Vagina (tissue), 2 donors: ENCODE measurements at regions not wholly inside any gene's neighbourhood (a gene's known extent, or its start where the extent isn't known, plus 50 kb on each side); places are given as distances from the start of the nearest gene placed in this dataset.

Experiments
- DNase-seq, 2 donors: peaks; one replicate each; pipeline ENCODE4 v3.0.0-alpha.2; 2017; ENCODE audit errors: extremely low spot score in 2 of 2
- H3K27ac ChIP-seq: fragments of 200-600 bp; sonication (generic); one replicate; pipeline ENCODE4 v1.5.1; 2019
- H3K27me3 ChIP-seq: fragments of 200-600 bp; sonication (generic); one replicate; pipeline ENCODE4 v1.5.1; 2019
- H3K36me3 ChIP-seq, 2 donors: fragments of 200-600 bp; sonication (generic); one replicate each; pipeline ENCODE4 v1.5.1; 2017 to 2019
- H3K4me1 ChIP-seq: fragments of 200-600 bp; sonication (generic); one replicate; pipeline ENCODE4 v1.5.1; 2019
- H3K4me3 ChIP-seq, 2 donors: fragments of 200-600 bp; sonication (generic); 1 replicate in 1 of 2; 2 replicates in 1 of 2; pipeline ENCODE4 v1.5.1; 2016 to 2019
- H3K9me3 ChIP-seq: fragments of 200-600 bp; sonication (generic); one replicate; pipeline ENCODE4 v1.5.1; 2019
- POLR2A ChIP-seq, 2 donors: fragments of 450-650 bp; IDR thresholded peaks; one replicate each; pipeline ENCODE4 v1.6.1; 2017; ENCODE audit warnings: antibody characterized with exemption in 2 of 2, mild to moderate bottlenecking in 2 of 2, moderate library complexity in 2 of 2
- POLR2AphosphoS5 ChIP-seq, 2 donors: sonication (generic); formaldehyde crosslinking; IDR thresholded peaks; one replicate each; pipeline ENCODE4 v1.9.0; 2017; ENCODE audit warnings: antibody characterized with exemption in 2 of 2, mild to moderate bottlenecking in 2 of 2, low read depth in 1 of 2; ENCODE audit not compliant: insufficient read depth in 1 of 2
- intact Hi-C: fragments of 100-400 bp; cut with DNase I; formaldehyde crosslinking; loops from one replicate; pipeline ENCODE4 v1.15.1; 2023
- TF ChIP-seq, protein P1 (sequence below), 3 experiments: fragments of 450-650 bp in 2 of 3; fragments of 200-600 bp in 1 of 3; sonication (generic) in 1 of 3; IDR thresholded peaks; one replicate each; pipeline ENCODE4 v1.5.1; 2017 to 2019; ENCODE audit warnings: antibody characterized with exemption in 3 of 3, mild to moderate bottlenecking in 2 of 3, moderate library complexity in 2 of 3

- no peak for DNase-seq
- H3K27me3 ChIP-seq = no peaks in the 10 kb centered on the region
- intact Hi-C loops = no loop called here
- no peaks in the 10 kb centered on the region for H3K9me3 ChIP-seq
- H3K4me1 ChIP-seq = no peaks in the 10 kb centered on the region
- TF ChIP-seq POLR2AphosphoS5 (IDR thresholded peaks at IDR 0.05; ENCODE audit: insufficient read depth in 1 of 2, low read depth in 1 of 2) (no peak), POLR2A (IDR thresholded peaks at IDR 0.05) (no peak)
- TF ChIP-seq, protein P1, sequence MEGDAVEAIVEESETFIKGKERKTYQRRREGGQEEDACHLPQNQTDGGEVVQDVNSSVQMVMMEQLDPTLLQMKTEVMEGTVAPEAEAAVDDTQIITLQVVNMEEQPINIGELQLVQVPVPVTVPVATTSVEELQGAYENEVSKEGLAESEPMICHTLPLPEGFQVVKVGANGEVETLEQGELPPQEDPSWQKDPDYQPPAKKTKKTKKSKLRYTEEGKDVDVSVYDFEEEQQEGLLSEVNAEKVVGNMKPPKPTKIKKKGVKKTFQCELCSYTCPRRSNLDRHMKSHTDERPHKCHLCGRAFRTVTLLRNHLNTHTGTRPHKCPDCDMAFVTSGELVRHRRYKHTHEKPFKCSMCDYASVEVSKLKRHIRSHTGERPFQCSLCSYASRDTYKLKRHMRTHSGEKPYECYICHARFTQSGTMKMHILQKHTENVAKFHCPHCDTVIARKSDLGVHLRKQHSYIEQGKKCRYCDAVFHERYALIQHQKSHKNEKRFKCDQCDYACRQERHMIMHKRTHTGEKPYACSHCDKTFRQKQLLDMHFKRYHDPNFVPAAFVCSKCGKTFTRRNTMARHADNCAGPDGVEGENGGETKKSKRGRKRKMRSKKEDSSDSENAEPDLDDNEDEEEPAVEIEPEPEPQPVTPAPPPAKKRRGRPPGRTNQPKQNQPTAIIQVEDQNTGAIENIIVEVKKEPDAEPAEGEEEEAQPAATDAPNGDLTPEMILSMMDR (IDR thresholded peaks at IDR 0.05) = no peak
- H3K27ac ChIP-seq = no peak overlapping the region
- H3K4me3 ChIP-seq = no peak overlapping the region
- no peaks in the 10 kb centered on the region for H3K36me3 ChIP-seq
Observed at GRCh38 chr7:155919391-155920067, 107.3 kb upstream of the SHH start.

DNA sequence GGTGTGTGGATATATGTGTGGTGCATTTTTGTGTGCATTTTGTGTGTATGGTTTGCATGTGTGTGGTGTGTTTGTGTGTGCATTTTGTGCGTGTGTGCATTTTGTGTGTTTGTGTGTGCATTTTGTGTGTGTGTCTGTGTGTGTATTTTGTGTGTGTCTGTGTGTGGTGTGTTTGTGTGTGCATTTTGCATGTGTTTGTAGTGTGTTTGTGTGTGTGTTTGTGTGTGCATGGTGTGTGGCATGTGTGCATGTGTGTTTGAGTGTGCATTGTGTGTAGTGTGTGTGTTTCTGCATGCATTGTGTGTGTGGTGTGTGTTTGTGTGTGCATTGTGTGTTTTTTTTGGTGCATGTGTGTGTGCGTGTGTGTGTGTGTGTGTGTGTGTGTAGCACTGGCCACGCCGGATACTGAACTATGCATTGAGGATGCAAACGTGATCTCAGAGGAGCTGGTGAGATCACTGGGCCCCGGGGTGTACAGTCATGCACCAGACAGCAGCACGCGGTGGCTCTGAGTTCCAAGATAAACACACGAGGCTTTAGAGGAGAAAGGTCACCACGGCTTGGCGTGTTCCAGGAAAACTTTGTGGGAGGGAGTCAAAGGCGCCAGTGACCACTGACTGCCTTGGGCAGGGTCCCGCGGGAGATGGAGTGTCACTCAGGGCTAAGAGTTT lies 106.6 kb upstream of the SHH start:
- no peak for DNase-seq
- intact Hi-C loops = no loop called here
- TF ChIP-seq POLR2AphosphoS5 (IDR thresholded peaks at IDR 0.05; ENCODE audit: insufficient read depth in 1 of 2, low read depth in 1 of 2) (peak in 1 of 2 donors; percentile 35), POLR2A (IDR thresholded peaks at IDR 0.05) (no peak)
- no peaks in the 10 kb centered on the region for H3K36me3 ChIP-seq
- H3K27ac ChIP-seq = no peak overlapping the region
- H3K4me1 ChIP-seq = no peaks in the 10 kb centered on the region
- H3K27me3 ChIP-seq = no peaks in the 10 kb centered on the region
- no peaks in the 10 kb centered on the region for H3K9me3 ChIP-seq
- no peak overlapping the region for H3K4me3 ChIP-seq

DNA sequence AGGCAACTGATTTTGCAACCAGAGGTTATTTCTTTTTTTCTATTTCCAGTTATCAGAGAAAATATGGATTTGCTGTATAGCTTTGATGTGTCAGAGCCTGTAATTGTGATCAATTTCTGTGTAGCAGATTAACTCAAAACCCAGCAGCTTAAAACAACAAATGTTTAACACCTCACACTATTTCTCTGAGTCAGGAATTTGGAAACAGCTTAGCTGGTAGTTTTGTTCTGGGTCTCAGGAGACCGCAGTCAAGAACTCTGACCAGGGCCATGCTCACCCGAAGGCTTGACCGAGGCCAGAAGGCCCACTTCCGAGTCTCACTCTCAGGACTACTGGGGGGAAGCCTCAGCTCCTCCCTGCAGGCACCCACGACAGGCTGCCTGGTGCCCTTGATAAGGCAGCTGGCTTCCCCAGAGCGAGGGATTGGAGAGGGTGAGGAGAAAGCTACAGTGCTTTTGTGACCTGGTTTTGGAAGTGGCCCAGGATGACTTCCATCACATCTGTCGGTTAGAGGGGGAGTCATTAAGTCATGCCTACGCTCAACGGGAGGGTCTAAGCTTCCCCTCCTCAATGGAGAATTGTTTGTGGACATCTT lies 105.7 kb upstream of the SHH start:
- Histone ChIP-seq H3K27ac (no peak overlapping the region), H3K27me3 (no peaks in the 10 kb centered on the region), H3K4me1 (no peaks in the 10 kb centered on the region), H3K4me3 (no peak overlapping the region), H3K9me3 (no peaks in the 10 kb centered on the region), H3K36me3 (no peaks in the 10 kb centered on the region)
- TF ChIP-seq POLR2AphosphoS5 (IDR thresholded peaks at IDR 0.05; ENCODE audit: insufficient read depth in 1 of 2, low read depth in 1 of 2) = no peak
- TF ChIP-seq POLR2A (IDR thresholded peaks at IDR 0.05) = no peak
- TF ChIP-seq, protein P1 (IDR thresholded peaks at IDR 0.05) = no peak
- no peak for DNase-seq
- intact Hi-C loops = no loop called here

DNA sequence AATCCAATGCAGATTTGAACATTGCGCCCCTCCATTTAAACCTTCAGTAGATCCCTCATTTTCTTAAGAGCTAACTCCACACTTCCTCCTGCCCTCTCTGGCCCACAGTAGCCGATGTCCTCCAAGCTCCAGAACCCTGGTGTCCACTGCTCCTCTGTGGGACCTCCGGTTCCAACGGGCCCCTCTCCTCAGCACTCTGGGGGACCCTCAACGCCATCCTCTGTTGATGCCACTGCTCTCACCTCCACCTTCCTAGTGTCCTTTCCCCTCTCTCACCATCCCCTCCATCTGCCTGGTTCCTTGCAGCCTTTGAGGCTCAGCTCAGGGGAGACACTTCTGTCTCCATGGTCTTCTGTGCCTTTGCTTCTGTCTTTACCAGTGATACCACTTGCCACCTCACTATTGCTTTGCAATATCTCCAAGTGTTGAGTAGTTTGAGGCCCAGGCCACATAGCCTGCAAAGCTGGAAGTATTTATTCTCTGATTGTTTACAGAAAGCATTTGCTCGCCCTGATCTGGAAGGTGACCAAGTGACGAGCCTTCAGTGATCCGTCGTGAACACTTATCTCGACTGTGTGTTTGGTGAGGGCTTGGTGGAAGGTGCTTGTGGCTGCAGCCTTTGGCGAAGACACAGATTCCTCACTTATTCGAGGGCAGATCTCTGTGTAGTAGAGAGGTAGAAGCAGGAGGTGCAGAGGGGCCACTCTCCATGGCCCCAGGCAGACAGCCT lies 104.8 kb upstream of the SHH start:
- no peak for DNase-seq
- no peaks in the 10 kb centered on the region for H3K9me3 ChIP-seq
- no peaks in the 10 kb centered on the region for H3K4me1 ChIP-seq
- no peak overlapping the region for H3K4me3 ChIP-seq
- no peaks in the 10 kb centered on the region for H3K36me3 ChIP-seq
- TF ChIP-seq POLR2AphosphoS5 (IDR thresholded peaks at IDR 0.05; ENCODE audit: insufficient read depth in 1 of 2, low read depth in 1 of 2) = no peak
- no peak for TF ChIP-seq POLR2A (IDR thresholded peaks at IDR 0.05)
- TF ChIP-seq, protein P1 (IDR thresholded peaks at IDR 0.05) = no peak
- no peaks in the 10 kb centered on the region for H3K27me3 ChIP-seq
- intact Hi-C loops = no loop called here
- H3K27ac ChIP-seq = no peak overlapping the region

GRCh38 chr7:155914341-155914740 lies 102.1 kb upstream of the SHH start:
- Histone ChIP-seq H3K9me3 (no peaks in the 10 kb centered on the region), H3K4me3 (no peak overlapping the region), H3K27ac (no peak overlapping the region), H3K36me3 (no peaks in the 10 kb centered on the region), H3K4me1 (no peaks in the 10 kb centered on the region), H3K27me3 (no peaks in the 10 kb centered on the region)
- no peak for TF ChIP-seq POLR2A (IDR thresholded peaks at IDR 0.05)
- TF ChIP-seq, protein P1 (IDR thresholded peaks at IDR 0.05) = no peak
- TF ChIP-seq POLR2AphosphoS5 (IDR thresholded peaks at IDR 0.05; ENCODE audit: insufficient read depth in 1 of 2, low read depth in 1 of 2) = no peak
- intact Hi-C loops = no loop called here
- DNase-seq = no peak
